Peyer's patch (tissue), 4 donors: ENCODE measurements at regions not wholly inside any gene's neighbourhood (a gene's known extent, or its start where the extent isn't known, plus 50 kb on each side); places are given as distances from the start of the nearest gene placed in this dataset.
"Not testable (repeated sequence)": the region's sequence is repeated elsewhere in the genome, so short reads cannot be mapped to it uniquely, and the experiment has no call there.

Source experiments
- DNase-seq, 3 donors: peaks; one replicate each; pipeline ENCODE4 v3.0.0-alpha.2; 2017 to 2019
- H3K27ac ChIP-seq, 4 donors: fragments of 200-600 bp; sonication (generic); one replicate each; pipeline ENCODE4 v1.5.1; 2016 to 2019
- H3K27me3 ChIP-seq, 2 donors: fragments of 200-600 bp; sonication (generic); one replicate each; pipeline ENCODE4 v1.5.1; 2019
- H3K36me3 ChIP-seq, 3 donors: fragments of 200-600 bp; sonication (generic); one replicate each; pipeline ENCODE4 v1.5.1; 2016 to 2019
- H3K4me1 ChIP-seq, 4 donors: fragments of 200-600 bp; sonication (generic); one replicate each; pipeline ENCODE4 v1.5.1; 2016 to 2019
- H3K4me3 ChIP-seq, 4 donors: fragments of 200-600 bp; sonication (generic); 1 replicate in 3 of 4; 2 replicates in 1 of 4; pipeline ENCODE4 v1.5.1; 2016 to 2019; ENCODE audit warnings: mild to moderate bottlenecking in 1 of 4
- H3K9me3 ChIP-seq, 4 donors: fragments of 200-600 bp; sonication (generic); one replicate each; pipeline ENCODE4 v1.5.1; 2016 to 2019; ENCODE audit warnings: mild to moderate bottlenecking in 1 of 4
- POLR2A ChIP-seq, 2 donors: fragments of 450-650 bp; IDR thresholded peaks; one replicate each; pipeline ENCODE4 v1.5.1; 2017; ENCODE audit warnings: antibody characterized with exemption in 2 of 2, mild to moderate bottlenecking in 2 of 2, moderate library complexity in 2 of 2
- TF ChIP-seq, protein P1 (sequence below), 6 experiments: fragments of 450-650 bp in 4 of 6; fragments of 200-600 bp in 2 of 6; sonication (generic) in 1 of 6; IDR thresholded peaks; one replicate each; pipeline ENCODE4 v1.5.1; 2017 to 2019; ENCODE audit warnings: antibody characterized with exemption in 6 of 6, mild to moderate bottlenecking in 3 of 6, moderate library complexity in 1 of 6

DNA sequence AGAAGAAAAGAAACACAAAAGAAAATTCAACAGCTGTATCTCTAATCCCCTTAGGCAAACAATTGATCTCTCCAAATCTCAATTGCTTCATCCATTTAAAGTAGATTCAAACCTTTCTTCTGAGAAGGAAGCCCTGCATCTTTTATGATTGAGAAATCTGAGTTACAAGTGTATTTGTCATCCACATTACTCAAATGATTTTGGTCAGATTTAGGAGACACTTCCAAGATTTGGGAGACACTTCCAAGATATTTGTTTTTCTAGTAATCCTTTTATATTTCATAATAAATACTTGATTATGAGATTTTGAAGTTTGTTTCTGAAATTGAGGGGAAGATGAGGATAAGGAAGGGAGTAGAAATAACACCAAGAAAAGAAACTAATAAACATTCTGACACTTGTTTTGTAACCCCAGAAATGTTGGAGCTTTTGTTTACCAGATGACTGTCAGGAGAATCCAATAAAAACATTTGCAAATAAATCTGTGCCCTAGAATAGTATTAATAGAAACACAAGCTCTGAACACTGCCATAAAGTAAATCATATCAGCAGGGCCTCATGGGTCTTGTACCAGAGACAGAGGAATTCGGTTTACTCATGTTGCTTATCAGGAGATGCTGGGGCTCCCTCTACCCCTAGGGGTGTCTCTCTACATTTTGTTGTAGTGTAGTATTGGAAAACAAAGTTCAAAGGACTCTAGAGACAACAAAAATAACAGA is 314.3 kb upstream of the NT5E start:
- Histone ChIP-seq H3K27ac (no peak overlapping the region), H3K4me1 (no peaks in the 10 kb centered on the region), H3K27me3 (no peaks in the 10 kb centered on the region), H3K36me3 (no peaks in the 10 kb centered on the region), H3K4me3 (no peak overlapping the region), H3K9me3 (no peaks in the 10 kb centered on the region)
- DNase-seq: no peak
- no peak for TF ChIP-seq POLR2A (IDR thresholded peaks at IDR 0.05)
- TF ChIP-seq, protein P1, sequence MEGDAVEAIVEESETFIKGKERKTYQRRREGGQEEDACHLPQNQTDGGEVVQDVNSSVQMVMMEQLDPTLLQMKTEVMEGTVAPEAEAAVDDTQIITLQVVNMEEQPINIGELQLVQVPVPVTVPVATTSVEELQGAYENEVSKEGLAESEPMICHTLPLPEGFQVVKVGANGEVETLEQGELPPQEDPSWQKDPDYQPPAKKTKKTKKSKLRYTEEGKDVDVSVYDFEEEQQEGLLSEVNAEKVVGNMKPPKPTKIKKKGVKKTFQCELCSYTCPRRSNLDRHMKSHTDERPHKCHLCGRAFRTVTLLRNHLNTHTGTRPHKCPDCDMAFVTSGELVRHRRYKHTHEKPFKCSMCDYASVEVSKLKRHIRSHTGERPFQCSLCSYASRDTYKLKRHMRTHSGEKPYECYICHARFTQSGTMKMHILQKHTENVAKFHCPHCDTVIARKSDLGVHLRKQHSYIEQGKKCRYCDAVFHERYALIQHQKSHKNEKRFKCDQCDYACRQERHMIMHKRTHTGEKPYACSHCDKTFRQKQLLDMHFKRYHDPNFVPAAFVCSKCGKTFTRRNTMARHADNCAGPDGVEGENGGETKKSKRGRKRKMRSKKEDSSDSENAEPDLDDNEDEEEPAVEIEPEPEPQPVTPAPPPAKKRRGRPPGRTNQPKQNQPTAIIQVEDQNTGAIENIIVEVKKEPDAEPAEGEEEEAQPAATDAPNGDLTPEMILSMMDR (IDR thresholded peaks at IDR 0.05): no peak

DNA sequence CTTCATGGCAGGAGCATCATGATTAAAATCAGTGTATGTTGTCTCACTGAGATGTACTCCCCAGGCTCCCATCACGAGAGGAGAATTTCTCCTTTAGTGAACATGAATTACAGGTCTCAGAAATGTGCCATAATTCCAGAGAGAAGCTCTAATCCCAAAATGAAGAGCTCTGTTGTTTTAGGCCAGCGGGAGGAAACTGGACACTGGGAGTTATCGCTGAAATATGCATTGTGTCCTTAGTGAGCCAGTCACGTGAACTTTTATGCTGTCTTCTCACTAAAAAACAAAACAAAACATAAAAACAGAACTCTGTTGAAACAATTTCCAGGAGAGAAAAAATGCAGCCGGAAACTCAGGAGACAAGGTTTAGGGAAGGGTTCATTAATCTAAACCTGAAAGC is 315.7 kb upstream of the NT5E start:
- Histone ChIP-seq H3K27me3 (no peaks in the 10 kb centered on the region), H3K36me3 (no peaks in the 10 kb centered on the region), H3K27ac (no peak overlapping the region), H3K9me3 (no peaks in the 10 kb centered on the region), H3K4me1 (no peaks in the 10 kb centered on the region), H3K4me3 (no peak overlapping the region)
- TF ChIP-seq POLR2A (IDR thresholded peaks at IDR 0.05): no peak
- TF ChIP-seq, protein P1 (IDR thresholded peaks at IDR 0.05): no peak
- no peak for DNase-seq

DNA sequence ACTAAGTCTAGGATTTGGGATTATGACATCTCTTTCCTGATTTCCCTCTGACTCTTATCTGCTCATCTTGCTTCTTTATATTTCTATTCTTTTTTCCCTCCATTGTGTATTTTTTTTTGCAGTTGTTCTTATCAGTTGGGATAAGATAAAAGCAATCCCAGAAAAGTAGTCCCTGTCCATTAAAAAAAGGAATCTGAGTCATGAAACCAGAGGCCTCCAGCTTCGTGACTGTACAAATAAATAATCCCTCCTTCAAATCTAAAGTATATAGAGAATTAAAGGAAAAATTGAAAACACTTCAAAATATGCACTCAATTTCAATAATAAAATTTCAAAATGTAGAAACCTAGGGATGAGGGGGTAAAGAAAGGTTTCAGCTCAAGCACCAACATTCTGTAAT is 317.8 kb upstream of the NT5E start:
- Histone ChIP-seq H3K4me1 (no peaks in the 10 kb centered on the region), H3K9me3 (no peaks in the 10 kb centered on the region), H3K36me3 (no peaks in the 10 kb centered on the region), H3K27me3 (no peaks in the 10 kb centered on the region), H3K27ac (no peak overlapping the region), H3K4me3 (no peak overlapping the region)
- DNase-seq: no peak
- TF ChIP-seq, protein P1 (IDR thresholded peaks at IDR 0.05): no peak
- TF ChIP-seq POLR2A (IDR thresholded peaks at IDR 0.05): no peak

DNA sequence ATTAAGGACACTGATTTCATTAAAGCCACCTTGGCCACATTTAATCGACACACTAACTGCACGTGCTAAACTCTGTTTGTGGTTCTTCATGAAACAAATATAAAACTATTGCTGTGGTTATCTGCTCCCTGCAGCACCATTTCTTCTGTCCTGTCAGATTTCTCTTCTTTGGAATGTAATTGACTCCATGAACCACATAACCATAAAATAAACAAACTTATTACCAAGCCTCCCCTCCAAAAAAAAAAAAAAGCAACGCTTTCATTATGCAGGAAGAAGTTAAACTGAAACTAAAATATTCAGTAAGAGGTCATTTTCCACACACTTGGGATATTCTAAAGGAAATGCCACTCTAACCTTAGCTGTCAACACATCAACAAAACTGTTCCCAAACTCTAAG is 319.1 kb upstream of the NT5E start:
- no peak for DNase-seq
- TF ChIP-seq POLR2A (IDR thresholded peaks at IDR 0.05): no peak
- TF ChIP-seq, protein P1 (IDR thresholded peaks at IDR 0.05): no peak
- H3K27ac ChIP-seq: no peak overlapping the region
- no peak overlapping the region for H3K4me3 ChIP-seq
- no peaks in the 10 kb centered on the region for H3K4me1 ChIP-seq
- H3K27me3 ChIP-seq: no peaks in the 10 kb centered on the region
- H3K36me3 ChIP-seq: no peaks in the 10 kb centered on the region
- H3K9me3 ChIP-seq: no peaks in the 10 kb centered on the region

DNA sequence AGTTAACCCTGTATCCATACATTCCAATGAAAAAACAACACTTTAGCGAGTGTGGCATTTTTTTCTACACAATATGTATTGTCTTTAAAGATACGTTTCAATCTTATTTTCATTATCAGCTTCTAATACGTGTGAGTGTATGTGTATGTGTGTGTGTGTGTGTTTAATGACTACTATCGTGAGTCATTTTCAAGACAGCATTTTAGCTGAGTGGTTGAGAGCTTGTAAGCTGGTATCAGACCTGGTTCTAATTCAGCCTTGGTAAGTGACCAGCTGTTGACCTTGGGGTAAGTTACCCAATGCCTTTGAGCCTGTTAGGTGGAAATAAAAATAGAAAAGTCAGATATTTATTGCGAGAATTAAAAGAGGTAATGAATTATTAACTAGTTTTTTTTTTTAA is 320.0 kb upstream of the NT5E start:
- Histone ChIP-seq H3K27me3 (no peaks in the 10 kb centered on the region), H3K36me3 (no peaks in the 10 kb centered on the region), H3K4me3 (no peak overlapping the region), H3K4me1 (no peaks in the 10 kb centered on the region), H3K9me3 (no peaks in the 10 kb centered on the region), H3K27ac (no peak overlapping the region)
- no peak for DNase-seq
- no peak for TF ChIP-seq POLR2A (IDR thresholded peaks at IDR 0.05)
- TF ChIP-seq, protein P1 (IDR thresholded peaks at IDR 0.05): no peak

DNA sequence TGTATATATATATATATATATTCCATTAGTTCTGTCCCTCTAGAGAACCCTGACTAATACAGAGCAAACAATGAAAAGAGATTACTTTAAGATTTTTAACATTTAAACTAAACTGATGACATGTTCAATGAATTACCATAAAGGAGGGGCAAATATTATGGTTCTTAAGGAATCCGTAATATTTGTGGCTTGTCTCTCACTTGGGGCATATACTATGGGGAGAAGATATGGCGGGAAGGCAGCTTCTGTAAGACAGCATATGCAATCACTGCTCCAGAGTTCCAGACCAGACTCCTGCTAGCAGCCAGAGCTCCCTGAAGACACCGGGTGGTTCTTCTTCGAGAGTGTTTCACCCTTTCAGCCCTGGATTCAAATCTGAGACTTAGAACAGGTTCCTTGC is 321.1 kb upstream of the NT5E start:
- no peak for DNase-seq
- H3K9me3 ChIP-seq: no peaks in the 10 kb centered on the region
- H3K4me3 ChIP-seq: no peak overlapping the region
- no peaks in the 10 kb centered on the region for H3K27me3 ChIP-seq
- no peak overlapping the region for H3K27ac ChIP-seq
- no peaks in the 10 kb centered on the region for H3K4me1 ChIP-seq
- TF ChIP-seq POLR2A (IDR thresholded peaks at IDR 0.05): no peak
- TF ChIP-seq, protein P1 (IDR thresholded peaks at IDR 0.05): no peak
- H3K36me3 ChIP-seq: no peaks in the 10 kb centered on the region

DNA sequence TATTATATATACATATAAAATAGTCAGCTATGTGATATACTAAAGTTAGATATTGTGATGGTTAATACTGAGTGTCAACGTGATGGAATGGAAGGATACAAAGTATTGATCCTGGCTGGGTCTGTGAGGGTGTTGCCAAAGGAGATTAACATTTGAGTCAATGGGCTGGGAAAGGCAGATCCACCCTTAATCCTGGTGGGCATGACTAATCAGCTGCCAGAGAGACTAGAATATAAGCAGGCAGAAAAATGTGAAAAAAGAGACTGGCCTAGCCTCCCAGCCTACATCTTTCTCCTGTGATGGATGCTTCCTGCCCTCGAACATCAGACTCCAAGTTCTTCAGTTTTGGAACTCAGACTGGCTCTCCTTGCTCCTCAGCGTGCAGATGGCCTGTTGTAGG is 321.6 kb upstream of the NT5E start:
- H3K9me3 ChIP-seq, H3K4me3 ChIP-seq, H3K27ac ChIP-seq, H3K36me3 ChIP-seq, DNase-seq, H3K4me1 ChIP-seq, H3K27me3 ChIP-seq: not testable (repeated sequence)
